HFFc6 (cell line): ENCODE measurements at regions not wholly inside any gene's neighbourhood (a gene's known extent, or its start where the extent isn't known, plus 50 kb on each side); places are given as distances from the start of the nearest gene placed in this dataset.

ENCODE experiments used
- DNase-seq: peaks from one replicate; pipeline ENCODE4 v3.0.0-alpha.2; 2018
- H3K27ac Mint-ChIP-seq: 2 replicates; pipeline ENCODE4 v1.8.0; 2020; ENCODE audit warnings: mild to moderate bottlenecking, mixed read lengths
- H3K27me3 Mint-ChIP-seq: 2 replicates; pipeline ENCODE4 v1.8.0; 2021; ENCODE audit warnings: mild to moderate bottlenecking, moderate library complexity, mixed read lengths; ENCODE audit not compliant: insufficient read depth
- H3K36me3 Mint-ChIP-seq: 2 replicates; pipeline ENCODE4 v1.8.0; 2021; ENCODE audit warnings: low read depth, mixed read lengths
- H3K4me1 Mint-ChIP-seq: 2 replicates; pipeline ENCODE4 v1.8.0; 2020; ENCODE audit warnings: low read depth, mixed read lengths
- H3K4me3 Mint-ChIP-seq: 2 replicates; pipeline ENCODE4 v1.8.0; 2020; ENCODE audit warnings: mild to moderate bottlenecking, moderate library complexity, mixed read lengths
- H3K9me3 Mint-ChIP-seq: 2 replicates; pipeline ENCODE4 v1.8.0; 2020; ENCODE audit warnings: mild to moderate bottlenecking, mixed read lengths
- TF ChIP-seq, protein P1 (sequence below): fragments of 200-600 bp; sonication (generic); IDR thresholded peaks from 2 replicates; pipeline ENCODE4 v1.5.0; 2021; ENCODE audit warnings: antibody characterized with exemption, mild to moderate bottlenecking

DNA sequence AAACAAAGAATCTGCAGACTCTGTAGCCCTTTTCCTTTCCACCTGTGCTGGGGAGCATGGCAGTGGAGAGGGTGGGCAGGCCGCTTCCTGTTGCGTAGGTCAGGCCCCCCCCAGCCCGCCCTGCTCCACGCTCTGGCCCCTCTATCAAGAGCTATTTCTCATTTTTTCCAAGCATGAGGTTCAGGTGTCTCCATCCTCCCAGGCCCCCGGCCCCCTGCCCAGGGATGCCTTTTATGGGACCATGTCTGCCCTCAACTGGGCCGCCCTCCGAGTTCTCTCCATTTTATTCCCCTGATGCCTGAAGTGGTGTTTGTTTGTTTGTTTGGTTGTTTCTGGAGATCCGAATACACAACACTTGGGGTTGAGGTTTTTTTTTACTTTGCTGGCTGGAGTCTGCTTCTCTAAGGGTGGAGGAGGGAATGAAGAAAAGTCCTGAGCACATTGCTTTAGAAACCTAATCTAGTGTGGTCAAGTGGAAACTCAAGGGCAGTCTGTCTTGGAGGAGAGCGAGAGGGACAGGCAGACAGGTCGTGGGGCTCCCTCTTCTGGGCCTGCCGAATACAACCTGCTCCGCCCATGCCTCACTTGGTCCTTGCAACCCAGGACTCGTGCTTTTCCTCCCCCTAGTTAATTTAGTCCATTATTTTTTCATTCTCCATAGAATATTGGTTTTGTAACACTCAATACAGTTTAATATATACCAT is 176.5 kb upstream of the LYSMD4 start:
- TF ChIP-seq, protein P1, sequence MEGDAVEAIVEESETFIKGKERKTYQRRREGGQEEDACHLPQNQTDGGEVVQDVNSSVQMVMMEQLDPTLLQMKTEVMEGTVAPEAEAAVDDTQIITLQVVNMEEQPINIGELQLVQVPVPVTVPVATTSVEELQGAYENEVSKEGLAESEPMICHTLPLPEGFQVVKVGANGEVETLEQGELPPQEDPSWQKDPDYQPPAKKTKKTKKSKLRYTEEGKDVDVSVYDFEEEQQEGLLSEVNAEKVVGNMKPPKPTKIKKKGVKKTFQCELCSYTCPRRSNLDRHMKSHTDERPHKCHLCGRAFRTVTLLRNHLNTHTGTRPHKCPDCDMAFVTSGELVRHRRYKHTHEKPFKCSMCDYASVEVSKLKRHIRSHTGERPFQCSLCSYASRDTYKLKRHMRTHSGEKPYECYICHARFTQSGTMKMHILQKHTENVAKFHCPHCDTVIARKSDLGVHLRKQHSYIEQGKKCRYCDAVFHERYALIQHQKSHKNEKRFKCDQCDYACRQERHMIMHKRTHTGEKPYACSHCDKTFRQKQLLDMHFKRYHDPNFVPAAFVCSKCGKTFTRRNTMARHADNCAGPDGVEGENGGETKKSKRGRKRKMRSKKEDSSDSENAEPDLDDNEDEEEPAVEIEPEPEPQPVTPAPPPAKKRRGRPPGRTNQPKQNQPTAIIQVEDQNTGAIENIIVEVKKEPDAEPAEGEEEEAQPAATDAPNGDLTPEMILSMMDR: peak; percentile 17; the same call in 1 of the 2 replicates
- Mint-ChIP-seq H3K36me3 (no peaks in the 10 kb centered on the region), H3K9me3 (peaks cover 9% of the 10 kb centered on the region; the same call in 1 of the 2 replicates), H3K4me1 (no peaks in the 10 kb centered on the region), H3K4me3 (no peak overlapping the region), H3K27me3 (no peaks in the 10 kb centered on the region; the same call in none of the 2 replicates), H3K27ac (no peak overlapping the region)
- DNase-seq: no peak

DNA sequence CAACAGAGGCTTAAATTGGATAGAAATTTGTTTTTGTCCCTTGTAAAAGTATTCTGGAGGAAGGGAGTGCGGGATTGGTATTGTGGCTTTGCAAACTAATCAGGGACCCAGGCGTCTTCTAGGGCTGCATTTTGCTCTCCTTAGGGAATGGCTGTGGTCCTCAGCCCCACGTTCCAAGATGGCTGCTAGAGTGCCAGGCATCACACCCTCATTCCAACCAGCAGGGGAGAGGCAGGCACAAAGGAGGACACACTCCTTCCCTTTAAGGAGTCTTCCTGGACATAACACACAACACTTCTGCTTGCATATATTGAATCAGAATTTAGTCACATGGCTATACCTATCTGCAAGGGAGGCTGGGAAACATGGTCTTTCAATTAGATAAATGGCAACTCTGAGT is 174.5 kb upstream of the LYSMD4 start:
- Mint-ChIP-seq H3K27me3 (no peaks in the 10 kb centered on the region; the same call in none of the 2 replicates), H3K9me3 (peaks cover 5% of the 10 kb centered on the region; the same call in 1 of the 2 replicates), H3K36me3 (no peaks in the 10 kb centered on the region), H3K27ac (no peak overlapping the region), H3K4me1 (no peaks in the 10 kb centered on the region), H3K4me3 (no peak overlapping the region)
- TF ChIP-seq, protein P1: no peak
- no peak for DNase-seq

GRCh38 chr15:99906793-99907192 is 173.6 kb upstream of the LYSMD4 start:
- Mint-ChIP-seq H3K27me3 (no peaks in the 10 kb centered on the region; the same call in none of the 2 replicates), H3K4me3 (no peak overlapping the region), H3K36me3 (no peaks in the 10 kb centered on the region), H3K27ac (no peak overlapping the region), H3K9me3 (peaks cover 5% of the 10 kb centered on the region; the same call in 1 of the 2 replicates), H3K4me1 (no peaks in the 10 kb centered on the region)
- no peak for DNase-seq
- TF ChIP-seq, protein P1: no peak

- Mint-ChIP-seq H3K4me1 (no peaks in the 10 kb centered on the region), H3K4me3 (no peak overlapping the region), H3K36me3 (no peaks in the 10 kb centered on the region), H3K27me3 (no peaks in the 10 kb centered on the region; the same call in none of the 2 replicates), H3K27ac (no peak overlapping the region), H3K9me3 (peaks cover 5% of the 10 kb centered on the region; the same call in 1 of the 2 replicates)
- TF ChIP-seq, protein P1: no peak
- DNase-seq: no peak
These were observed 173.1 kb upstream of the LYSMD4 start for GRCh38 chr15:99906311-99906710.

GRCh38 chr15:99902248-99902928 is 169.2 kb upstream of the LYSMD4 start:
- H3K27me3 Mint-ChIP-seq: no peaks in the 10 kb centered on the region
- no peak overlapping the region for H3K4me3 Mint-ChIP-seq
- DNase-seq: no peak
- TF ChIP-seq, protein P1: no peak
- no peak overlapping the region for H3K27ac Mint-ChIP-seq
- peaks cover 14% of the 10 kb centered on the region; the same call in 1 of the 2 replicates for H3K9me3 Mint-ChIP-seq
- H3K36me3 Mint-ChIP-seq: no peaks in the 10 kb centered on the region
- no peaks in the 10 kb centered on the region for H3K4me1 Mint-ChIP-seq
